HG03039 (cell line): ENCODE measurements at regions not wholly inside any gene's neighbourhood (a gene's known extent, or its start where the extent isn't known, plus 50 kb on each side); places are given as distances from the start of the nearest gene placed in this dataset.

Experiments
- ATAC-seq: cut with Tn5 transposase; IDR thresholded peaks from one replicate; pipeline ENCODE4 v1.9.1; 2021; ENCODE audit warnings: mild to moderate bottlenecking, moderate library complexity; ENCODE audit not compliant: unreplicated experiment

DNA sequence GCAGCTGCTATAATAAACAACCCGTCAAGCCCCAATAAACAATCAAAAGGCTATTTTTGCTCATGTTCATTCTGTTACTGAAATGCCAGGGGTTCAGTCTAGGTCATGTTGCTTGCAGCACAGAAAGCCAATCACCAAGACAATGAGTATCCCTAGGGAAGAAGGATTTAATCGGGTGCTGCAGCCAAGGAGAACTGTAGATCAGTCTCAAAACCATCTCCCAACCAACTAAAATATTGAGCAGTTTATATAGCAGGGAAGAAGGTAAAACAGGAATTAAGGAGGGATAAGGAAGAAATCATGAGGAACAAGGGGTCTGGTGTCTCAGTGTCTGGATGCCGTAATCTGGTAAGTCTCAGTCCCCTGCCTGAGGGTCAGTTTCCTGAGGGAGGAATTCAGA, 169.5 kb downstream of the BLID start:
- no peak for ATAC-seq

DNA sequence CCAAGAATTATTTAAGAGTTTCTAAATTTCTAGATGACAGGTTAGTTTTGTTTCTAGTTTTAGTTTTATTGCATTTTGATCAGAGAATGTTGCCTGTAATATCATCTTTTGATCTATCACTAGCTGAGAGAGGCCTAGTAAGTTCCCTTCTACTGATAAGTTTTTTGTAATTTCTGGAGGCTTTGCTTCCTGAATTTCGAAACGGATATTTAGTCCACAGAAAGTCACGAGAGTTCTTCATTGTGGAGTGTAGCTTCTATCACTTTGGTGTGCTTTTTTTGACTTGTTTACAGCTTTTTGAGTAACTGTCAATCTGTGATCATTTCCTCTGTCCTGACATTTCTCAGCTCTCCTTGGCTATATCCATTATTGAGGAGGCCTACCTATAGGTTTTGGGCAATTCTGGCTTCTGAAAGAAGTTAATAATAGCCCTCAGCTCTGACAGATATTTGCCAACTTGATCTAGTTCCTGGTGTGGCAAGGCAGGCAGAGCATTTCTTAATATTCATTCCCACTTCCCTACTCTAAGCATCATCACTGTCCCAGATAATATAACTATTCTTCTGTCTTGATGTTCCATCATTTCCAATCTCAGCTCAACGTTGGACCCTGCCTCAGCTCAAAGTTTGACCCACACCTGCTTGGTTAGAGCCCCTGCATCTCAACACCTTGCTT, 171.3 kb downstream of the BLID start:
- ATAC-seq: no peak

DNA sequence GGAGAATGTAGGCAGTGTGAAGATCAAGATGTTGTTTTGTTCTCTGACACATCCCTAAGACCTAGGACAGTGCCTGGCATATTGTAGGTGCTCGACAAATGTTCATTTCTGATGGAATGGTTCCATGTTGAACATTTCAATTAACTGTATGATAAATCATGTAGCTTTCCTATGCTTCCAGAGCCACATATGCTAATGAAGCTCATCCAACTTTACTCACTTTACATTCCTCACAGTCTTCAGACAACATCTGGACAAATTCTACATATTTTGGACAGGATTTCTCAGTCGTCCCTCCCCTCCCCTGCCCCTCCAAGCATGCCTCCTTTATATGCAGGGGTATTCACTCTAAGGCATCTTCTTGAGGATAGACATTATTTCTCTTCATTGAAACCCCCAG, 177.9 kb downstream of the BLID start:
- ATAC-seq: no peak

DNA sequence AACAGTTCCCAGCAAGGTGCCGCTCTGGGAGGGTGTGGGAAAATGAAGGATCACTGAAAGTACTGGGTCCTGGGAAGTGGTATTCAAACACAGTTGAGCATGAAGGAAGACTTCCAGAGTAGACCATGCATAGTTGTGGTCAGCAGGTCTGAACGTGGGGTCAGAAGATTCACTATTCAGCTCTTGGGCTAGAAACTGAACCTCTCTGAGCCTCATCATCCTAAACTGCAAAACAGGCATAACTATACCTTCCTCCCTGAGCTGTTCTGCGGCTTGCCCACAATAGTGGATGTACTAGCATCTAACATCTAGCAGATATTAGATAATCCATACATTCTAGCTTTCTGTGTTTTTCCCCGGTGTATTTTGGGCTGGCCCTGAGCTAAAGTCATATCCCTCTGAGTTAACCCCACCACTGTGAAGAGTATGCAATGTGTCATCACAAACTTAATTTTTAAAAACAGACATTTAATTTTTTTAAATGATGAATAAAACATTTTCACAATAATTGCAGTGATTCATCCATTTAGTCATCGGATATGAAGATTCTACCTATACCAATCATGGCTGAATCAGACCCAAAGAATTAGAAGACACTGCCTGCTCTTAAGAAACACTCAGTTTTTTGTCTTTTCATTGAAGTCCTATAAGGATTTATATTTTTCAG, 179.1 kb downstream of the BLID start:
- ATAC-seq: no peak

DNA sequence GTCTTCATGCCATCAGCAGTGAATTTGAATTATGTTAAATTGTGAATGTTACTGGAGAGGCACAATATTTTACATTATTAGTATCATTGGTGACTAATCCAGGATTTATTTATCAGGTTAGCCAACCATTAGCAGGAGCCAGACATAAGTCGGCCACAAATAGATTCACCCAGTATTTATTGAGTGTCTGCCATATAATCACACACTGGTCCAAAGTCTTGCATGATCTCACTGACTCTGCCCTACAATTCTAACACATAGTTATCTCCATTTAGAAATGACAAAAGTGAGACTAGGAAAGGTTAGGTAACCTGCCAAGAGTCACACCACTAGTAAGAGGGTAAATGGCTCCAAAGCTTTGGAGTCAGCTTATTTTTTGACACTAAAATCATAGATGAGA, 179.6 kb downstream of the BLID start:
- no peak for ATAC-seq

DNA sequence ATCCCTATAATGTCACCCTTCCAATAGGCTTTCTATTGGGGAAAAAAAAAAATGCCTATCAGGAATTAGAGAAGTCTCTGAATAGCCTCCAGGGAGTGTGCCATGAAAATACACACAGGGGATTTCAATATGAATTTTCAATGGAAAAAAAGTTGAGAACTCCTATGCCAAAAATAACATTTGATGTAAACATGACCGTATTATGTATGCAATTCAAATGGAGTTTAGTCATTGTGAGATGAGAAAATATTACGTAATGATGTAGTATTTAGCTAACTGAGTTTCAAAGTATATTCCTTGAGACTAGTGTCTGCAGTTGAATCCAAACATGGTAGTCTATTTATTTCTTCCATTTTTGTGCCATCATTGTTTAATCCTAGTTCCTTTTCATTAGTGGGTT, 182.3 kb downstream of the BLID start:
- no peak for ATAC-seq

DNA sequence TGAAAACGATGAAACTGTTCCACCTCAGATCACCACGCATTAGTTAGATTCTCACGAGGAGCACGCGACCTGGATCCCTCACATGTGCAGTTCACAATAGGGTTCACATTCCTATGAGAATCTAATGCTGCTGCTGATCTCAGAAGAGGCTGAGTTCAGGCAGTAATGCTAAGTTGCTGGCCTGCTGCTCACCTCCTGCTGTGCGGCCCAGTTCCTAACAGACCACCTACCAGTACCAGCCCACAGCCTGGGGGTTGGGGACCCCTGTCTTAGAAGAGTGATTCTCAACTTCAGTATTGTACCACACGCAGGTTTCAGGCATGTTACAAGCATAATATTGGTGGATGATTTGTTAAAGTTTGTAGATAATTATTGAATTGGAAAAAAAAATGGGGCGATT, 182.7 kb downstream of the BLID start:
- no peak for ATAC-seq

DNA sequence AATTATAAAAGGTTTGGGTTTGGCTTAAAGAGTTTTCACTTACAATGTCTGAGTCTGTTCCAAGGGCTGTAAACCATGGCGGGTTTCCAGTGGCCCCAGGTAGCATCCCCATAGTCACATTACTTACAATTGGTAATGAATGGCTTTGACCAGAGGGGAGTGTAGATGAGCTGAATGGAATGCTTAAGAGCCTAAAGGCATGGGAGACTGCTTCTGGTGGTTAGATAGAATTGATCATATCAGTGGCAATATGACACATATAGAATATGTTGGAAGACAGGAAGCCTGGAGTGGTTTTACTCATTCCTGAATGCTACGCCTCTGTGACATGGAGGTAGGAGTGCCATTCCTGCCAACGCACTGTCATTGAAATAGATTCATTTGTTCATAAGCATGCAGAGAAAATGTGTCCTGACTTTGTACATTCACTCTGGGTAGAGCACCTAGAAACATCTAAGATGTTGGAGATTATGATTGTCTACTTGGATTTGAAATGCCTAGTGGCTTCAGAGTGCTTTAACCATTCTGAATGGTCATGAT, 183.3 kb downstream of the BLID start:
- no peak for ATAC-seq

DNA sequence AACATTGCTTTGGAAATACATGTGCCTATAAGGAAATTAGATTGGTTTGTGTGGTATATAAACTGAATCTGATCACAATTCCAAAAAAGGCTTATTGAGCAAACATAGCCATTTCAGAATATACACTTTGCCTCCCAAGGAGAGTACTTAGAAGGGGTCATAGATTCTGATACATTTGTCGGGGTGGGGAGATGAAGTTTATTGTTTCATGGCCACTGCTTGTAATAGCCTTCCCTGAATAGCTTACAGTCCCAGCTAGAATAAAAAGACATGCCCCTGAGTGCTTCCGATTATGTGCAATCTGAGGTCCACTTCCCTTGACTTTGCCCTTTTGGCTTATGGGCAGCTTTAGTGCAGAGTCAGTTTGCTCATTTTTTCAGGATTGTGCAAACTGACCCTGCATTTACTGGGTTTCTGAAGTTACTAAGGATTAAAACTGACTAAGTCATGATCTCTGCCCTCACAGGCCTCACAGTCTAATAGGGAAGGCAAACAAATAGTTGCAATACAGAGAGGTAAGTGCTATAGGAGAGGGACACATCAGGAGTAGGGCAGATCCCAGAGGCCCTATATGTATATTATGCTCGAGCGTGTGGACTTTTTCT, 184.2 kb downstream of the BLID start:
- no peak for ATAC-seq

DNA sequence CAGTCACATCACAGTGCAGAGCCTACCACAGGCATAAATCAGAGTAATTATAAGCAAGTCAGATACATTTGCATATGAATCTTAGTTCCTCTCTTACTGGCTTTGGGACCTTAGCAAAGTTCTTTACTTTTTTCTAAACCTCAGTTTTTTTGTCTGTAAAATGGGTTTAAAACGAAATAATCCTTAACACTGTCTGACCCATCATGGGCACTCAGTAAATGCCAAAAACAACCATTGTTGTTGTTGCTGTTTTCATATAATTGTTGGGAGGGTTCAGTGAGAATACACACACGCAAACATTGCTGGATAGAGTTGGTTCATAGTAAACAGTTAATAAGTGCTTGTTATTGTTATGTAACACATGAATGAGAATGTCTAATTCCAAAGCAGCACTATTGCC, 184.9 kb downstream of the BLID start:
- ATAC-seq: no peak

DNA sequence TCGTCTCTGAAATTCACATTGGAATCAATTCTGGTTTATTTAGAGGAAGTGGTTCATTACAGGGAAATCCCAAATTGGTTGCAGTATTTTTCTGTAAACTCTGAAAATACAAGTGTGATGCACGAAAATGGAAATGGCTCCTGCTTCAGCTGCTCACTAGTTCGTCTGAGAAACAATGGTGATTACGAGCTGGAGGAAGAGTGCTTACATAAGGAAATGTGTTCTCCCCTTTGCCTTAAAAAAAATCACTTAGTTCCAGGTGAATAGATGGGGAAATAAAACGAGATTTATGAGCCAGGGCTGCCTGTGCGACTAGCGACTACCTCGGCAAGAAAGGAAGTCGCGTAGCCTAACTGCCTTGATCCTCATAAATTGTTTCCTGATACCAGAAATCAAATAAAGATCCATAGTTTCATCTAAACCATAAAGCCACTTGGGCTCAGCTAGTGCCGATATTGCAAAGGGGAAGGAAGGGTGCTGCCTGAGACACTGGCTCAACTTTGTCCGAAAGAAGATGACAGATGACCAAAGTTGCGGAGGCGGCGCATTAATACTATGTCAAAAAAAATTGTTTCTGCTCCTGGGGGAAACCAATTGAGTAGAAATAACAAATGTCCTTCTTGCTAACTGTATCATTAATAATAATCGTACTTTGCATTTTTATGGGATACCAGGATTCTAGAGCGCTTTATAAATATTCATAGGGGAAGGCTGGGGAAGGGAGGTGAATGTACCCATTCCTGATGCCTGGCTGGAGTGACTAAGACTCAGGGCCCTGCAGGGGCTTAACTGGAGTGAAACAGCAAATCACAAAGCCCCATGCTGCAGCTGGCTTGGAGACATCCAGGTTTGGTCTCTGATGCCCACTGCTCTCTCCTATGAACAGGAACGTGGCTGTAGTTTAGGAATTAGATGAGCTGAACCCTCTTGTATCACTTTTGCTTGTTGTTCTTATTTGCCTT, 185.7 kb downstream of the BLID start:
- no peak for ATAC-seq

DNA sequence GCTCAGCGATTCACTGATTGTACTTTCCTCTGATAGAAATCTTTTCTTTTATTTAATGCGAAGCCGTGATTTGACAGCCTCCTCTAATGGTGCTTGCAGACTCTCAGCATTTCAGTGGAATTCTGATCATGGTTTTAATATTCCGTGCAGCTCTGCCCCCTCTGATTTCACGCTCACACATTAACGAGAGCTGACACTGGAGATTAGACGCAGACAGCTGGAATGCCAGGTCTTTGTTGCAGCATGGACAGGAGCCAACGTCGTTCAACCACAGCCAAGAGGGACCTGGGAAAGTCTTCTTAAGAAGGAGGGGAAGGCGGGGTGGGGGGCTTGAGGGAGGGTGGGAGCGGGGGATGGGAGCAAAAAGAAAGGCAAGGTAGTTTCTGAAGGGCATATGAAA, 186.4 kb downstream of the BLID start:
- ATAC-seq: no peak

DNA sequence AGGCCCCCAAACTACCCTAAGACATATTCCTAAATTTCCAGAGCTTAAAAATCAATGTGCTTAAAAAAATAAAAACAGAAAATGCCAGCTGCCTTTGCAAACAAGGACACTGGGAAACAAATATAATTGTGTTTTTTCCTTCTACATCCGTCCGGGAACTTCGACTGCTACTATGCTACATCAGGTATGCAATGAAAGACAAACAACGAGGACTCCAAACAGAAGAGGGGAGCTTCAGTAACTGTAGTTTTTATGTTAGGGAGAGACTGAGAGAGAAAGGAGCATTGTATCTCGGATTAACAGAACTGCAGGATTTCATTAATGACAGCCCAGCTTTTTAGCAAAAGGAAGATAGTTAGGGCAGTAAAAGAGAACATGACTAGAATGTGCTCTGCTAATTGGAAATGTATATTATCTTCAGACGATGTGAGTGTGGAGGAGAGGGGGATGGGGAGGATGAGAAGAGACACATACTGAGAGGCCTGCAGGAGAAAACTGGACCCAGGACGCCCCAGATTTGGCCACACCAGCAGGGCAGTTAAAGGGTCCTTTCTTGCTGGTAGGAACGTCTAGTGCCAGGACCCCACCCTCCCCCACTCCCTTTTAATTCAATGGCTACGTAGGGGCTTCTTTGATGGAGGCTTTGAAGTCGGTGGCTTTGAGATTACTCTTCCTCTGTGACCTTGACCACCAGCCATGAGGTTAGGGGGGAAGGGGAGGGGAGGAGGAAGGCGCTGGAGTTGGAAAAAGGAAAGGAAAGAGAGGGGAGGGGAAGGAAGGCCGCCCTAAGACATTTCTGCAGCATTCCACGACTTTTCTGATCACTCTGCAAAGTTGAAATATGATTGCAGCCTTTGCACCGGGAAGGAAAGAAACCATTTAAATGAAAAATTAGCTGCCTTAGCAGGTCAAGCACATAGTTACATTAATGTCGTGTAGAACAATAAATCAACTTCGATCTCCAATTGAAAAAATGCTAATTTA, 187.1 kb downstream of the BLID start:
- no peak for ATAC-seq

DNA sequence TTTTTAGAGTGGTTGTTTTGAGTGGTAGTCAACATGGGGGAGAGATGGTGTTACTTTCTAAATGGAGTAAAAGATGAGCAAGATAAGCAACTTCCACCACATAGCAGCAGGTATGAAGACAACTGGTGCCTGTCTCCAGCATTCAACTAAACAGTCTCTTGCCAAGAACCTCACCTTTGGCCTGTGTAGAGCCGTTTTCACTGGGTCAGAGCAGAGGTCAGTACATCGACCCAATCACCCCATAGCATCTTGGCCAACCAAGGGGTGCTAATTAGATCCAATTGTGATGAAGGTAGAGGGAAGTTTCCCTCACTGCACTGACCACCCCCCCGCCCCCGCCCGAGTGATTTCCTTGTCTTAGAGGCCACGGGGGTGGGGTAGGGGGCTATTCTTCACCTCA, 188.2 kb downstream of the BLID start:
- ATAC-seq: no peak

DNA sequence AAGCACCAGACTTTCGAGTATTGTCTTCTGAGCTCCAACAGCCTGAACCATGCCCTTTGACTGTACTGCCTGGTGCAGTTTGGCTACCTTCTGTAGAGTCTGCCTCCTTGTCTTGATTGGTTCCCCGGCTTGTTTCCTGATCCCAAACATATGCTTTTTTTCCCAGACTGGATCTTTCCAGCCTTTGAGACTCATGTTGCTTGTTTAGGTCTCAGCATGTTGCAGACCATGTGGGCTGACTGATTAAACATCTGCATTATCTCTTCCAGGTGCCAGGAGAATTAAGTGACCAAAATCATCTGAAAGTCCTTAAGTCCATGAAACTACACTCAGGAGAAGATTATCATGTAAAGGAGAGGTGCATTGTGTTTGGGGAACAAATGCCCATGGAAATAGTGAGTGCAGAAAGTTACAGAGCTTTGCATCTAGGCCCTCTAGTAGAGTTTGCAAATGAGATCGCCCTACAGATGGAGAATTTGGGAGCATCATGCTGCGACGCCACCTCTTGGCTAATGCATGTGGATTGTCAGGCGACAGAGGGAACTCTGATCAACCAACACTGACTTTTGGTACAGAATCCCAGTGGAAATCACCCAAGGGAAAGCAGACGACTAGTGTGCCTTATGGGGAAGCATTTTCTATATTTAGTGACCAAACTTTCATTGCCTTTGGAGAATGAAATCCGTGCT, 188.8 kb downstream of the BLID start:
- ATAC-seq: no peak

DNA sequence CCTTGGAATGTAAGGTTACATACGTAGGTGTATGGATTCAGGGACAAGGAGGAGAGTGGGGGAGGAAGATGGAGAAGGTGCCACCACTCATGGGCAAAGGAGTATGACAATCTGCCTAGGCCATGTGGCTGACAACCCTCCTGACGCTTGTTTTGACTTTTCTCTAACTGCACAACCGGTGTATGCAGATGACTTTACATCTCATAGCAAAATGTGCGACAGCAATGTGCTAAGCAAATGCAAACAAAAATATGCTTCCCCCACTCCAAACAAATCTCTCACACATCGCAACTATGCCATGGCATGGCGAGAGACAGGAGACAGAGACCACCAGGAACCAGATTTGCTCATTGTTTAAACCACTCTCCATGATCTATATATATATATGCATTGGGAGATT, 191.8 kb downstream of the BLID start:
- no peak for ATAC-seq

DNA sequence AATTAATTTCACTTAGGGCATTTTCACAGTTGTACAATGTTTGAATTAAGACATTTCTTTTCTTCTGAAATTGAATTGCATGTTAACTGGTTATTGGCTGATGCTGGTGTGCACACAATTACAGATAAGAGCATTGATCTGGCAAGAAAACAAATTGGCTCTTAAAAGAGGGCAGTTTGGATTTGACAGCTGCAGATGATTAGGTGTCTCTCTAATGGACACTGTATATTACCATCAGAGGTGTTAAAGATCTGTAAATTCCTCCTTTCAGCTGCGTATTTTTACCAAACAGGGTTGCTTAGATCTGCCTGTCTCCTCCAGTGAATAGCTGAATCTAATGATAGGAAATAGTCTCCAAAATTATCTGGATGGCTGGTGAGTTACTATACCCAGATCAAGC, 198.5 kb downstream of the BLID start:
- no peak for ATAC-seq

DNA sequence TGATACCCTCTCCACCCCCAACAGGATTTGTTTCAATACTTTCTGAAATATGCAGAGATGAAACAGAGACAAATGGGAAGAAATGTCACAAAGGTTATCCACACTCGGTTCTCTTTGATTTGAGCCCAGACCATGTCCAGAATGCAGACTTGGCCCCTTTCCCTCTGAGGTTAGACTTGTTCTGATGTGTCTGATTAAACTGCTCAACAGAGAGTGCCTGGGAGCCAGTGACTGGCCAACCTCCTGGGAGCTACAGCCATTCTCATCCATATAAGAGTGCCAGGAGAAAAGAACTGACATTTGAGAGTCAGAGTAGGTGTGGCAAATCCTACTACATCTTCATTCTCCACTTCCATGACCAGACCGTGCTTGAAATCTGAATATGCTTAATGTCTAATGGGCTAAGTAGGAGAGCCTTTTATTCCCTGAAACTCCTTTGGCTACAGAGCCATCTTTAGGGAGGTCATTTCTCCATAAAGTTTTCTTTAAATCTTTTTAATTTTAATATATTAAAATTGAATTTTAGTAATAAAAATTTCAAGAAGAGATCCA, 201.4 kb downstream of the BLID start:
- ATAC-seq: no peak

DNA sequence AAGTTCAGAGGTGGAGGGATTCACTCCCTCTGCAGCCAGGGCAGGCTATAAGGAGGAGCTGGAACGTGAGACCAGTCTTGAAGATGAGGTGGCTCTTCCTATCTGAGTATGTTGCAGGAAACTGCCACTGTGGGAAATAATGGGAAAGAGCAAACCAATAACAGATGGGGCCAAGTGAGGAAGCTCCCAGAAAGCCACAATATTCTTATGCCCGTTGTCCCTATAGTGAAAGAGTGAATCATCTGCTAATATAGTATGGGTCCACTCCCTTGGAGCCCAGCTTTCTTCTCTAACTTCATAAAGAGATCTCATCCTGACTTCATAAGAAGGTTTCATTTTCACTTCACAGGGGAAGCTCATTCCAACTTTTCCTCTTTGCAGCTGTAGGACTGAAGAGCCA, 206.4 kb downstream of the BLID start:
- no peak for ATAC-seq
